ENCODE measurements at regions not wholly inside any gene's neighbourhood (a gene's known extent, or its start where the extent isn't known, plus 50 kb on each side); places are given as distances from the start of the nearest gene placed in this dataset.
A peak's percentile ranks its signal among the peaks of the same experiment; 100 is the strongest.

- TF ChIP-seq CTCF (IDR thresholded peaks at IDR 0.05; ENCODE audit: low read length, missing control alignments), result no peak
- no peak for DNase-seq (ENCODE audit: low read depth)
- H3K4me3 ChIP-seq (replicated peaks; ENCODE audit: low read depth, low read length), result no peak overlapping the region
These were observed 312.5 kb downstream of the RND3 start for GRCh38 chr2:150174971-150175421.

DNA sequence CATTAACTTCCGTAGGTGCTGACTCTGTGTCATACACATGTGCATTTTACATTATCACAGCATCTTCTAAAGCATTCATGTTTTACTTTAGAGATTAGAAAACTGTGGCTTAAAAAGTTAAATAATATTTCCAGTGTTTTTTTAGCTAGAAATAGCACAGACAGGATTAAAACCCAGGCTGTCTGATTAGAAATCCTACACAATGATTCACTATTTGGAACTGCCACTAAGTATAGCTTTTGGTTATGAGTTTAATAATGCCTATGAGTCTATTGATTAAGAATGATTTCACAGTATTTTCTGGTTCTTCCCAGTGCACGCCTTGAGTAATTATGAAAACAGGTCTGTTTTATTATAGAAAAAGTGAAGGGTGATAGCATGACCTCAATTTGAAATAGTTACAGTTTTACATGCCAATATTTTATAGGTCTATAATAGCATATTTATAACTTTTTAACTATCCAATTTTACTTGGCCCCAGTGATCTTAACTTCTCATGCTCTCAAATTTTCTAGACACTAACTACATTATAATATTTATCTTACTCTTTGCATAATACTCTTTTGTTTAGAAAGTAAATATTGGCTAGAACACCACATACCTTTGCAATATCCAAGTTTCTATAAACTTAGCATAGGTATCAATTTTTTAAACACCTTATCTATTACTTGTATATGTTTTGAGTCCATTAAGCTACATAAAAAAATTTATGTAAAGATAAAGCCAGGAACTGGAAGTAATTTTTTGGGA lies 313.2 kb downstream of the RND3 start:
- H3K4me3 ChIP-seq (replicated peaks; ENCODE audit: low read depth, low read length), result no peak overlapping the region
- DNase-seq (ENCODE audit: low read depth), result no peak
- TF ChIP-seq CTCF (IDR thresholded peaks at IDR 0.05; ENCODE audit: low read length, missing control alignments), result no peak

DNA sequence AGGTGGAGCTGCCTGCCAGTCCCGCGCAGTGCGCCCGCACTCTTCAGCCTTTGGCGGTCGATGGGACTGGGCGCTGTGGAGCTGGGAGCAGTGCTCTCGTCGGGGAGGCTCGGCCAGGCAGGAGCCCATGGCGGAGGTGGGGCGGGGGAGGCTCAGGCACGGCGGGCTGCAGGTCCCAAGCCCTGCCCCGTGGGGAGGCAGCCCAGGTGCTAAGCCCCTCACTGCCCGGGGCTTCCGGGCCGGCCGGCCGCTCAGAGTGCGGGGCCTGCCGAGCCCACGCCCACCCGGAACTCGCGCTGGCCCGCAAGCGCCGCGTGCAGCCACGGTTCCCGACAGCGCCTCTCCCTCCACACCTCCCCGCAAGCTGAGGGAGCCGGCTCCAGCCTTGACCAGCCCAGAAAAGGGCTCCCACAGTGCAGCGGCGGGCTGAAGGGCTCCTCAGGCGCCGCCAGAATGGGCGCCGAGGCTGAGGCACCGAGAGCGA lies 316.4 kb downstream of the RND3 start:
- DNase-seq (ENCODE audit: low read depth), result no peak
- no peak for TF ChIP-seq CTCF (IDR thresholded peaks at IDR 0.05; ENCODE audit: low read length, missing control alignments)
- H3K4me3 ChIP-seq (replicated peaks; ENCODE audit: low read depth, low read length), result no peak overlapping the region

GRCh38 chr2:150169237-150169629 lies 318.2 kb downstream of the RND3 start:
- H3K4me3 ChIP-seq (replicated peaks; ENCODE audit: low read depth, low read length), result no peak overlapping the region
- peak; percentile 81 for DNase-seq (ENCODE audit: low read depth)
- no peak for TF ChIP-seq CTCF (IDR thresholded peaks at IDR 0.05; ENCODE audit: low read length, missing control alignments)

GRCh38 chr2:150168595-150169236 lies 318.8 kb downstream of the RND3 start:
- peak; percentile 72 for DNase-seq (ENCODE audit: low read depth)
- no peak overlapping the region for H3K4me3 ChIP-seq (replicated peaks; ENCODE audit: low read depth, low read length)
- TF ChIP-seq CTCF (IDR thresholded peaks at IDR 0.05; ENCODE audit: low read length, missing control alignments), result no peak

GRCh38 chr2:150167711-150168110 lies 319.8 kb downstream of the RND3 start:
- no peak for TF ChIP-seq CTCF (IDR thresholded peaks at IDR 0.05; ENCODE audit: low read length, missing control alignments)
- DNase-seq (ENCODE audit: low read depth), result peak; percentile 72
- H3K4me3 ChIP-seq (replicated peaks; ENCODE audit: low read depth, low read length), result no peak overlapping the region
